ENCODE measurements at regions not wholly inside any gene's neighbourhood (a gene's known extent, or its start where the extent isn't known, plus 50 kb on each side); places are given as distances from the start of the nearest gene placed in this dataset.
"Not testable (repeated sequence)": the region's sequence is repeated elsewhere in the genome, so short reads cannot be mapped to it uniquely, and the experiment has no call there.

DNA sequence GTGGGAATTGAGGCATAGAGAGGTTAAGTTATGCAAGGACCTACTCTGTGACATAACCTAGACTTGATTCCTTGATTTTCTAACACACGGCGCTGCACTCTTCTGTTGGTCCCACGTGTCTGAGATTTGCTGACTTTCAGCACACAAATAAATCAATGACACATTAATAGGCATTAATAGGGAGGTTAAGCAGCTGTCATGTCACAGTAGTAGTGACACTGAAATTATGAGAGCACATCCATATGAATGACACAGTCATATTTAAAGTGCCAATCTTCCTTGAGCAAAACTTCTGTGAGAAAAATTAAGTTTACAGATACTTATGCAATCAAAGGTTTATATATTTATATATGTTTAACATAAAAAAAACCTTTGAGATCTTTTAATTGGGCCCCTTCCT lies 805.4 kb upstream of the SORCS1 start:
- no peak for DNase-seq (ENCODE audit: low spot score)
- in situ Hi-C loops (cut with MboI; ENCODE audit: low pct_unique_long_range_greater_than_20kb, low sequenced_read_pairs, unreplicated experiment): no loop called here
- TF ChIP-seq, protein P1, sequence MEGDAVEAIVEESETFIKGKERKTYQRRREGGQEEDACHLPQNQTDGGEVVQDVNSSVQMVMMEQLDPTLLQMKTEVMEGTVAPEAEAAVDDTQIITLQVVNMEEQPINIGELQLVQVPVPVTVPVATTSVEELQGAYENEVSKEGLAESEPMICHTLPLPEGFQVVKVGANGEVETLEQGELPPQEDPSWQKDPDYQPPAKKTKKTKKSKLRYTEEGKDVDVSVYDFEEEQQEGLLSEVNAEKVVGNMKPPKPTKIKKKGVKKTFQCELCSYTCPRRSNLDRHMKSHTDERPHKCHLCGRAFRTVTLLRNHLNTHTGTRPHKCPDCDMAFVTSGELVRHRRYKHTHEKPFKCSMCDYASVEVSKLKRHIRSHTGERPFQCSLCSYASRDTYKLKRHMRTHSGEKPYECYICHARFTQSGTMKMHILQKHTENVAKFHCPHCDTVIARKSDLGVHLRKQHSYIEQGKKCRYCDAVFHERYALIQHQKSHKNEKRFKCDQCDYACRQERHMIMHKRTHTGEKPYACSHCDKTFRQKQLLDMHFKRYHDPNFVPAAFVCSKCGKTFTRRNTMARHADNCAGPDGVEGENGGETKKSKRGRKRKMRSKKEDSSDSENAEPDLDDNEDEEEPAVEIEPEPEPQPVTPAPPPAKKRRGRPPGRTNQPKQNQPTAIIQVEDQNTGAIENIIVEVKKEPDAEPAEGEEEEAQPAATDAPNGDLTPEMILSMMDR (IDR thresholded peaks at IDR 0.05; ENCODE audit: extremely low read depth, insufficient read depth, missing control alignments): no peak

DNA sequence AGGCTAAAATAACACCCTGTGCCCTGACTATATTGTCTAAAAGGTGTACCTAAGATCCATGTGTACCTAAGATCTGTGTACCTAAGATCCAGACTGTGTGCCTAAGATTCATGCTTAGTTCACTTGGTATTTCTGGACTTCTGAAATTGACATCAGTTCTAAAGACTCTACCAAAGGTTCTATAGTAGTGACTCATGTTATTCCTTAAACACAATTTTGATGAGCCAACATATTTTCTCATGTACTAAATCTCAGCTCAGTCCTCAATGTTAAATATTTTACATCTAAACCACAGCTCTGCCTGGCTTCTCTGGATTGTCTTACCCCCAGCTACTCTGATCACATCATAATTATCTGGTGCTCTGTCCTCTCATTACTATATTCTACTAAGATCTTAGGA lies 802.3 kb upstream of the SORCS1 start:
- no peak for DNase-seq (ENCODE audit: low spot score)
- TF ChIP-seq, protein P1 (IDR thresholded peaks at IDR 0.05; ENCODE audit: extremely low read depth, insufficient read depth, missing control alignments): no peak
- in situ Hi-C loops (cut with MboI; ENCODE audit: low pct_unique_long_range_greater_than_20kb, low sequenced_read_pairs, unreplicated experiment): no loop called here

DNA sequence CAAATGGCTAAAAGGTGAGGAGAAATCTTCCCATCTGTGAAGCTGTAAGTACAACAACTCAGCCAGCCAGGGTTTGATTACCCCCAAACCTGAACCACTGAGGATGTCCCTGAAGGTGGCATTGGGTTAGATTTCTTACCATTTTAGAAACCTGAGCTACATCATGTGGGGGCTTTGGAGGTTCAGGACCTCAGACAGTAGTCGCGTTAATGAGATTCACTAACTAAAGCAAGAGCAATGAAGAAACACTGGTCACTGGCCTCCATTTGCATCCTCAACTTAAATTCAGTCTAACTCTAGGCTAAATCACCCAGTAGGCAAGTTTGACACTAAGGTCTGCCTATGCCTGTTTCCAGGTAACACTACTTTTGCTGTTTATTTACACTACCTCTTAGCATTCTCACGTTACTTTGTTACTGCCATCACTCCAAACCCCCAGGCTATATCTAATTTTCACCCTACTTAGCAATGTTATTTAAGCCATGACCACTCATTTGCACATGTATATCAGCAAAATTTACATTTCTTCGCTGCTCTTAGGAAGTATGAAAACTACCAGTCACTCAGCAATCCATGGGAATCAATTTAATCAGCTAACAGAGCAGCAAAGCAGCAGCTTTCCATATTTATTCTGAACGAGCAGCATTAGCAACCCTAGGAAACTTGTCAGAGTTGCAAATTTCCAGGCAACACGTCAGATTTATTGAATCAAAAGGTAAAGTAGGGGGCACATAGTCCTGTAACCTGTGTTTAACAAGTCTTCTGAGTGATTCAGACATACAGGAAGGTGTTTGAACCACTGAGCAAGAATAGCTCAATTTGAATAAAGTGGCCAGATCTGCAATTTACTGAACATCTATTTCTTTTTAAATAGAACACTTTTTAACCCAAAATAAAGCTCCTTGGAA lies 788.4 kb upstream of the SORCS1 start:
- in situ Hi-C loops (cut with MboI; ENCODE audit: low pct_unique_long_range_greater_than_20kb, low sequenced_read_pairs, unreplicated experiment): no loop called here
- DNase-seq (ENCODE audit: low spot score): no peak
- TF ChIP-seq, protein P1 (IDR thresholded peaks at IDR 0.05; ENCODE audit: extremely low read depth, insufficient read depth, missing control alignments): no peak

DNA sequence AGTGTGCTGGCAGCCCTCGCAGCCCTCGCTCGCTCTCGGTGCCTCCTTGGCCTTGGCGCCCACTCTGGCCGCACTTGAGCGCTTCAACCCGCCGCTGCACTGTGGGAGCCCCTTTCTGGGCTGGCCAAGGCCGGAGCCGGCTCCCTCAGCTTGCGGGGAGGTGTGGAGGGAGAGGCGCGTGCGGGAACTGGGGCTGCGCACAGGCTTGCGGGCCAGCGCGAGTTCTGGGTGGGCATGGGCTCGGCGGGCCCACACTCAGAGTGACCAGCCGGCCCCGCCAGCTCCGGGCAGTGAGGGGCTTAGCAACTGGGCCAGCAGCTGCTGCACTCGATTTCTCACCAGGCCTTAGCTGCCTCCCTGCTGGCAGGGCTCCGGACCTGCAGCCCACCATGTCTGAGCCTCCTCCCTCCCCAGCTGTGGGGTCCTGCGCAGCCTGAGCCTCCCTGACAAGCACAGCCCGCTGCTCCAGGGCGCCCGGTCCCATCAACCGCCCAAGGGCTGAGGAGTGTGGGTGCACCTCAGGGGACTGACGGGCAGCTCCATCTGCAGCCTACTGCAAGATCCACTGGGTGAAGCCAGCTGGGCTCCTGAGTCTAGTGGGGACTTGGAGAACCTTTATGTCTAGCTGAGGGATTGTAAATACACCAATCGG lies 786.0 kb upstream of the SORCS1 start:
- in situ Hi-C loops (cut with MboI; ENCODE audit: low pct_unique_long_range_greater_than_20kb, low sequenced_read_pairs, unreplicated experiment); DNase-seq (ENCODE audit: low spot score): not testable (repeated sequence)

DNA sequence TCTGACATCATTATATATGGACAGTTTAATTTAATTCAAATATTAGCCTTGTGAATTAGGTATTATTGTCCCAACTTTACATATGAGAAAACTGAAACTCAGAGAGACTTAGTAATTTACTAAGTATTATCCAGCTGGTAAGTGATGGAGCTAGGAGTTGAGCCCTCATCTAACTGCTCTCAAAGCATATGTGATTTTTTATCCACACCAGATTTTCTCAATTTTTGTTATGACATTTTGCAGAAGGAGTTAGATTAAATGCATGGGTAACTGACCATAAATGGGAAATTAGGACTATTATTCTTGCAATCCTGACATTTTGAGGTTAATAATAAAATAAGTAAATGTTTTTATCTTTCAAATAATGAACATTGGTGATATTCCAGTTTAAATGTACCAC lies 778.3 kb upstream of the SORCS1 start:
- in situ Hi-C loops (cut with MboI; ENCODE audit: low pct_unique_long_range_greater_than_20kb, low sequenced_read_pairs, unreplicated experiment): no loop called here
- no peak for DNase-seq (ENCODE audit: low spot score)
- TF ChIP-seq, protein P1 (IDR thresholded peaks at IDR 0.05; ENCODE audit: extremely low read depth, insufficient read depth, missing control alignments): no peak

DNA sequence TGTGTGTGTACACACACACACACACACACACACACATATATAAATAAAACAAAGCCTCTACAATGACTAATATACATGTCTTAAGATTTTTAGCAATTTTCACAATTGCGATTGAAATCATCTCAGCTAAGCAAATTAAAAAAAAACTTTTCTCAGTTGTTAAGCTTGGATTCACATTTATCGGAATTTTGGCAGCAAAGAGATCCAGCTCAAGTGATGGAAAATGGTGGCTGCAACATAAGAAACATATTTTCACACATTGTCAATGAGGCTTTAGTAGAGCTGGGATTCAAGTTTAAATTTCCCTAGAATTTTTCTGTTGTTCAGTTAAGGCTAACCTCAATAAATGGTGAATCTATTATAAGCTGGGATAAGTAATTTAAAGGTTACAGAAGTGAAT lies 768.6 kb upstream of the SORCS1 start:
- TF ChIP-seq, protein P1 (IDR thresholded peaks at IDR 0.05; ENCODE audit: extremely low read depth, insufficient read depth, missing control alignments): no peak
- in situ Hi-C loops (cut with MboI; ENCODE audit: low pct_unique_long_range_greater_than_20kb, low sequenced_read_pairs, unreplicated experiment): no loop called here
- no peak for DNase-seq (ENCODE audit: low spot score)

DNA sequence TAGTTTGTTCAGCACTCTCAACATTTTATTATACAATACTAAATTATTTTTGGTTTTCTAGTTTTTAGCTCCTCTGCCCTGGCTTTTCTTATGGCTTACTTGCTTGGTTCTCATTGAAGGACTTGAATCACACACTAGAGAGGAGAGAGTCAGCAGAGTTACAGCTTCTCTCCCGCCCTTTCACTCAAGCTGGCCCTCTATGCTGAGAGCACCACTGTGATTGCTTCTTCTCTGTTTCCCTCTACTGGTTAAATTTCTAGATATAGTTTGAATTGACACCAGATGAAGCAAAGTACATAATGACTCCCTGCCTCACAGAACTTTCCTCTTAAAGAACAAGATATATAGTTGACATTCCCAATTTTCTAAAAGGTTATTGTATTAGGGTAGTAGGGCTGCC lies 767.3 kb upstream of the SORCS1 start:
- DNase-seq (ENCODE audit: low spot score): no peak
- in situ Hi-C loops (cut with MboI; ENCODE audit: low pct_unique_long_range_greater_than_20kb, low sequenced_read_pairs, unreplicated experiment): no loop called here
- TF ChIP-seq, protein P1 (IDR thresholded peaks at IDR 0.05; ENCODE audit: extremely low read depth, insufficient read depth, missing control alignments): no peak
